ENCODE measurements at regions not wholly inside any gene's neighbourhood (a gene's known extent, or its start where the extent isn't known, plus 50 kb on each side); places are given as distances from the start of the nearest gene placed in this dataset.
A peak's percentile ranks its signal among the peaks of the same experiment; 100 is the strongest.

- TF ChIP-seq PATZ1 (CRISPR knock-in tag; IDR thresholded peaks at IDR 0.05; ENCODE audit: borderline replicate concordance), result no peak
These were observed 88.0 kb downstream of the AQP4 start (continued) for GRCh38 chr18:26777351-26778053.

- no peak for ATAC-seq
These were observed 92.8 kb downstream of the AQP4 start for GRCh38 chr18:26772691-26773090.

More at GRCh38 chr18:26772691-26773090, 92.8 kb downstream of the AQP4 start:
- TF ChIP-seq POU6F1 (CRISPR knock-in tag; IDR thresholded peaks at IDR 0.05; ENCODE audit: borderline replicate concordance, low read depth), result no peak
- TF ChIP-seq ISL1 (CRISPR knock-in tag; IDR thresholded peaks at IDR 0.05), result peak; percentile 68
- TF ChIP-seq PATZ1 (CRISPR knock-in tag; IDR thresholded peaks at IDR 0.05; ENCODE audit: borderline replicate concordance), result no peak
- TF ChIP-seq CSRNP3 (CRISPR knock-in tag; IDR thresholded peaks at IDR 0.05), result 0 out of 2 replicates have a peak, but pooled peaks have one; percentile 16
- TF ChIP-seq ZNF70 (CRISPR knock-in tag; IDR thresholded peaks at IDR 0.05), result no peak
- no peak for TF ChIP-seq CREB5 (CRISPR knock-in tag; IDR thresholded peaks at IDR 0.05; ENCODE audit: low read depth)
- TF ChIP-seq ZNF8 (CRISPR knock-in tag; IDR thresholded peaks at IDR 0.05), result peak; percentile 39
- TF ChIP-seq ZNF565 (CRISPR knock-in tag; conservative IDR thresholded peaks at IDR 0.05; ENCODE audit: low read depth), result no peak
- peak; percentile 95 for TF ChIP-seq TSHZ2 (CRISPR knock-in tag; IDR thresholded peaks at IDR 0.05)
- no peak for TF ChIP-seq ZFP3 (CRISPR knock-in tag; IDR thresholded peaks at IDR 0.05)
- no peak for TF ChIP-seq PPARA (CRISPR knock-in tag; IDR thresholded peaks at IDR 0.05; ENCODE audit: borderline replicate concordance)
- TF ChIP-seq ZC3H10 (CRISPR knock-in tag; IDR thresholded peaks at IDR 0.05), result no peak
- no peak for TF ChIP-seq SNAI2 (CRISPR knock-in tag; IDR thresholded peaks at IDR 0.05)
- TF ChIP-seq RARB (CRISPR knock-in tag; IDR thresholded peaks at IDR 0.05), result no peak
- no peak for TF ChIP-seq TOX (CRISPR knock-in tag; IDR thresholded peaks at IDR 0.05; ENCODE audit: borderline replicate concordance)
- TF ChIP-seq GLIS3 (CRISPR knock-in tag; IDR thresholded peaks at IDR 0.05), result no peak
- TF ChIP-seq ZFP30 (CRISPR knock-in tag; IDR thresholded peaks at IDR 0.05), result no peak
- TF ChIP-seq OSR1 (CRISPR knock-in tag; IDR thresholded peaks at IDR 0.05), result no peak
- TF ChIP-seq ARNTL (CRISPR knock-in tag; IDR thresholded peaks at IDR 0.05; ENCODE audit: borderline replicate concordance, low read depth), result no peak
- TF ChIP-seq ESRRG (CRISPR knock-in tag; IDR thresholded peaks at IDR 0.05), result no peak
- TF ChIP-seq BACH2 (CRISPR knock-in tag; IDR thresholded peaks at IDR 0.05; ENCODE audit: borderline replicate concordance), result no peak
- peak; percentile 89 for TF ChIP-seq TCF4 (CRISPR knock-in tag; IDR thresholded peaks at IDR 0.05; ENCODE audit: borderline replicate concordance)
- TF ChIP-seq CSDC2 (CRISPR knock-in tag; IDR thresholded peaks at IDR 0.05), result no peak
